ENCODE measurements at regions not wholly inside any gene's neighbourhood (a gene's known extent, or its start where the extent isn't known, plus 50 kb on each side); places are given as distances from the start of the nearest gene placed in this dataset.
A peak's percentile ranks its signal among the peaks of the same experiment; 100 is the strongest.
"Not testable (repeated sequence)": the region's sequence is repeated elsewhere in the genome, so short reads cannot be mapped to it uniquely, and the experiment has no call there.

- no peak for DNase-seq
Observed at GRCh38 chr9:2502760-2503159, 118.8 kb upstream of the VLDLR start.

- no peak for DNase-seq
Observed at GRCh38 chr9:2506321-2506720, 115.3 kb upstream of the VLDLR start.

- no peak for DNase-seq
Observed at GRCh38 chr9:2523591-2523990, 98.0 kb upstream of the VLDLR start.

GRCh38 chr9:2524601-2525000, 97.0 kb upstream of the VLDLR start:
- DNase-seq = no peak

- no peak for DNase-seq
Observed at GRCh38 chr9:2525147-2525546, 96.4 kb upstream of the VLDLR start.

- DNase-seq = no peak
Observed at GRCh38 chr9:2526071-2526828, 95.3 kb upstream of the VLDLR start.

- no peak for DNase-seq
Observed at GRCh38 chr9:2531481-2531880, 90.1 kb upstream of the VLDLR start.

- no peak for DNase-seq
Observed at GRCh38 chr9:2536511-2536910, 85.1 kb upstream of the VLDLR start.

GRCh38 chr9:2545881-2546490, 75.6 kb upstream of the VLDLR start:
- no peak for DNase-seq

- not testable (repeated sequence) for DNase-seq
Observed at GRCh38 chr9:2555899-2556600, 65.5 kb upstream of the VLDLR start.

- no peak for DNase-seq
Observed at GRCh38 chr9:2557693-2558092, 63.9 kb upstream of the VLDLR start.

GRCh38 chr9:2559192-2560152, 62.1 kb upstream of the VLDLR start:
- no peak for DNase-seq

GRCh38 chr9:2560180-2560579, 61.4 kb upstream of the VLDLR start:
- DNase-seq = no peak

GRCh38 chr9:2565676-2566340, 55.8 kb upstream of the VLDLR start:
- no peak for DNase-seq

GRCh38 chr9:2567922-2568321, 53.7 kb upstream of the VLDLR start:
- no peak for DNase-seq

GRCh38 chr9:2568689-2569088, 52.9 kb upstream of the VLDLR start:
- no peak for DNase-seq

GRCh38 chr9:2570615-2571479, 50.7 kb upstream of the VLDLR start:
- peak; percentile 47 for DNase-seq

Data from DMS79 treated with DMSO at 0.1 percent for 48 hours (cell line).